H1 (cell line): ENCODE measurements at regions not wholly inside any gene's neighbourhood (a gene's known extent, or its start where the extent isn't known, plus 50 kb on each side); places are given as distances from the start of the nearest gene placed in this dataset.

Experiments
- CTCF ChIA-PET: fragments of 300-600 bp; sonication (Branson Sonifier 250); formaldehyde crosslinking; loops from one replicate; lab custom pipeline; 2021; ENCODE audit not compliant: partially characterized antibody; lab: Charles Lee
- POLR2A ChIA-PET: fragments of 300-600 bp; sonication (Branson Sonifier 250); formaldehyde crosslinking; loops from one replicate; lab custom pipeline; 2021; ENCODE audit warnings: inconsistent platforms; ENCODE audit not compliant: partially characterized antibody; lab: Charles Lee
- DNase-seq, 2 experiments: peaks; one replicate each; pipeline versions ENCODE4 v3.0.0 to v3.0.0-alpha.2; 2010 to 2022; ENCODE audit warnings: low spot score in 2 of 2, low read depth in 1 of 2, mixed read lengths in 1 of 2
- FAIRE-seq: peaks from 2 replicates; lab custom pipeline; 2011; peaks lifted over from hg19 to GRCh38; lab: Jason Lieb, UNC
- H2AFZ ChIP-seq: 2 replicates; pipeline ENCODE4 v1.8.1; 2012; ENCODE audit warnings: low read length, inconsistent platforms
- H2AK5ac ChIP-seq: 2 replicates; pipeline ENCODE4 v1.6.1; 2013; ENCODE audit warnings: low read depth, low read length
- H2BK120ac ChIP-seq: replicated peaks from 2 replicates; pipeline ENCODE3; 2013; ENCODE audit warnings: low read depth, low read length, inconsistent platforms
- H2BK12ac ChIP-seq: 2 replicates; pipeline ENCODE4 v1.6.1; 2013; ENCODE audit warnings: low read depth, low read length
- H2BK15ac ChIP-seq: 2 replicates; pipeline ENCODE4 v1.6.1; 2013; ENCODE audit warnings: low read length
- H2BK20ac ChIP-seq: 2 replicates; pipeline ENCODE4 v1.6.1; 2013; ENCODE audit warnings: low read length
- H2BK5ac ChIP-seq: 2 replicates; pipeline ENCODE4 v1.6.1; 2013; ENCODE audit warnings: low read depth, low read length
- H3K14ac ChIP-seq: 2 replicates; pipeline ENCODE4 v1.6.1; 2013; ENCODE audit warnings: inconsistent platforms; ENCODE audit not compliant: insufficient read length
- H3K18ac ChIP-seq: 2 replicates; pipeline ENCODE4 v1.6.1; 2013; ENCODE audit warnings: low read length; ENCODE audit errors: extremely low read depth
- H3K23ac ChIP-seq: 2 replicates; pipeline ENCODE4 v1.6.1; 2013; ENCODE audit warnings: inconsistent platforms; ENCODE audit not compliant: insufficient read length
- H3K23me2 ChIP-seq: 2 replicates; pipeline ENCODE4 v1.6.1; 2013; ENCODE audit warnings: low read depth, low read length
- H3K27ac ChIP-seq: 2 replicates; pipeline ENCODE4 v1.6.1; 2011; ENCODE audit warnings: low read depth, low read length, inconsistent platforms
- H3K27me3 ChIP-seq, 4 experiments: replicated peaks in 1 of 4; 1 replicate in 1 of 4; 2 replicates in 3 of 4; pipeline versions ENCODE4 v1.6.1 to v1.8.1; 2011 to 2013; ENCODE audit warnings: low read length in 3 of 4, mild to moderate bottlenecking in 3 of 4, inconsistent platforms in 2 of 4, mixed read lengths in 2 of 4, moderate library complexity in 1 of 4; ENCODE audit not compliant: control insufficient read depth in 3 of 4, insufficient read depth in 3 of 4; ENCODE audit errors: extremely low read depth in 1 of 4
- H3K36me3 ChIP-seq, 4 experiments: 2 replicates each; pipeline versions ENCODE4 v1.6.1 to v1.8.1; 2011 to 2013; ENCODE audit warnings: mild to moderate bottlenecking in 4 of 4, low read length in 3 of 4, moderate library complexity in 2 of 4, control low read depth in 1 of 4, inconsistent platforms in 1 of 4; ENCODE audit not compliant: insufficient read depth in 4 of 4, control insufficient read depth in 2 of 4
- H3K4ac ChIP-seq: replicated peaks from 2 replicates; pipeline ENCODE3; 2013; ENCODE audit warnings: low read length, low read depth, mixed read lengths, inconsistent platforms; ENCODE audit not compliant: insufficient read length
- H3K4me1 ChIP-seq, 4 experiments: replicated peaks in 1 of 4; 1 replicate in 1 of 4; 2 replicates in 3 of 4; pipeline versions ENCODE4 v1.6.1 to v1.8.1; 2011 to 2013; ENCODE audit warnings: low read length in 3 of 4, inconsistent platforms in 2 of 4, mixed read lengths in 1 of 4; ENCODE audit not compliant: insufficient read depth in 4 of 4, control insufficient read depth in 3 of 4
- H3K4me2 ChIP-seq, 2 experiments: 2 replicates each; pipeline versions ENCODE4 v1.6.1 to v1.8.1; 2011 to 2013; ENCODE audit warnings: low read depth in 2 of 2, low read length in 2 of 2, control low read depth in 1 of 2, inconsistent platforms in 1 of 2, mild to moderate bottlenecking in 1 of 2; ENCODE audit not compliant: insufficient read depth in 1 of 2
- H3K4me3 ChIP-seq, 4 experiments: fragments of 200-600, 300-600 bp in 1 of 4; sonication (generic), shearing (Covaris generic), sonication (Bioruptor Twin) in 1 of 4; 2 replicates each; pipeline versions ENCODE4 v1.5.1 to v1.8.1; 2011 to 2016; ENCODE audit warnings: low read length in 4 of 4, low read depth in 3 of 4, control low read depth in 2 of 4, inconsistent platforms in 2 of 4, mild to moderate bottlenecking in 2 of 4, mixed read lengths in 1 of 4, moderate library complexity in 1 of 4; ENCODE audit not compliant: insufficient read depth in 2 of 4; ENCODE audit errors: extremely low read depth in 1 of 4
- H3K56ac ChIP-seq: replicated peaks from 2 replicates; pipeline ENCODE3; 2013; ENCODE audit warnings: low read depth, mild to moderate bottlenecking, mixed read lengths, low read length, inconsistent platforms; ENCODE audit not compliant: insufficient read length
- H3K79me1 ChIP-seq: 2 replicates; pipeline ENCODE4 v1.6.1; 2013; ENCODE audit warnings: low read depth, low read length, control low read depth
- H3K79me2 ChIP-seq, 2 experiments: 2 replicates each; pipeline versions ENCODE4 v1.6.1 to v1.8.1; 2012 to 2013; ENCODE audit warnings: low read length in 2 of 2, mild to moderate bottlenecking in 2 of 2, inconsistent platforms in 1 of 2; ENCODE audit not compliant: insufficient read depth in 2 of 2, control insufficient read depth in 1 of 2
- H3K9ac ChIP-seq, 4 experiments: replicated peaks in 1 of 4; 1 replicate in 1 of 4; 2 replicates in 3 of 4; pipeline versions ENCODE4 v1.6.1 to v1.8.1; 2011 to 2013; ENCODE audit warnings: low read depth in 3 of 4, low read length in 3 of 4, control low read depth in 2 of 4, mild to moderate bottlenecking in 2 of 4, moderate library complexity in 2 of 4, inconsistent platforms in 1 of 4; ENCODE audit errors: extremely low read depth in 1 of 4
- H3K9me3 ChIP-seq, 2 experiments: 2 replicates each; pipeline versions ENCODE4 v1.6.1 to v1.8.1; 2012 to 2013; ENCODE audit warnings: mild to moderate bottlenecking in 2 of 2, moderate library complexity in 2 of 2, control low read depth in 1 of 2, inconsistent platforms in 1 of 2, low read depth in 1 of 2, low read length in 1 of 2, mixed read lengths in 1 of 2; ENCODE audit not compliant: insufficient read depth in 2 of 2
- H4K20me1 ChIP-seq, 2 experiments: replicated peaks in 1 of 2; 2 replicates each; pipeline versions ENCODE3 to v1.8.1; 2011 to 2013; ENCODE audit warnings: inconsistent platforms in 2 of 2, low read length in 2 of 2, mild to moderate bottlenecking in 1 of 2; ENCODE audit not compliant: insufficient read depth in 2 of 2, control insufficient read depth in 1 of 2
- H4K5ac ChIP-seq: 2 replicates; pipeline ENCODE4 v1.6.1; 2013; ENCODE audit warnings: low read length, low read depth, mixed read lengths, inconsistent platforms; ENCODE audit not compliant: insufficient read length
- H4K8ac ChIP-seq: 2 replicates; pipeline ENCODE4 v1.8.0; 2013; ENCODE audit warnings: mild to moderate bottlenecking, moderate library complexity, low read length, inconsistent platforms; ENCODE audit not compliant: insufficient read depth; ENCODE audit errors: extremely low read depth
- H4K91ac ChIP-seq: replicated peaks from 2 replicates; pipeline ENCODE3; 2013; ENCODE audit warnings: low read length, mixed read lengths, inconsistent platforms; ENCODE audit not compliant: insufficient read length
- ASH2L ChIP-seq: fragments of 200-600, 300-600 bp; sonication (generic); IDR thresholded peaks from one replicate; pipeline ENCODE4 v1.7.1; 2017; ENCODE audit warnings: low read length
- CTBP2 ChIP-seq: IDR thresholded peaks from 2 replicates; pipeline ENCODE4 v1.7.0; 2011; ENCODE audit warnings: borderline replicate concordance, mild to moderate bottlenecking, moderate library complexity, mixed read lengths, low read length; ENCODE audit not compliant: insufficient read depth, insufficient read length
- HDAC6 ChIP-seq: IDR thresholded peaks from one replicate; pipeline ENCODE4 v1.7.1; 2012; ENCODE audit warnings: low read depth, mild to moderate bottlenecking, inconsistent platforms, low read length, moderate library complexity
- SP4 ChIP-seq: IDR thresholded peaks from 2 replicates; pipeline ENCODE4 v1.6.1; 2012; ENCODE audit warnings: low read length, inconsistent platforms
- SRF ChIP-seq: IDR thresholded peaks from 2 replicates; pipeline ENCODE4 v1.6.1; 2011; ENCODE audit warnings: mild to moderate bottlenecking, low read depth, low read length, moderate library complexity
- TEAD4 ChIP-seq: IDR thresholded peaks from 2 replicates; pipeline ENCODE4 v1.6.1; 2012; ENCODE audit warnings: low read depth, low read length, inconsistent platforms, mixed read lengths
- WGBS, 2 experiments: shearing (Covaris generic) in 1 of 2; methylation state at CpG; one replicate each; pipeline versions ENCODE4 v1.1.6 to v1.1.7; 2013 to 2015; ENCODE audit warnings: low lambda C conversion rate in 2 of 2, mixed read lengths in 2 of 2, inconsistent platforms in 1 of 2, low coverage in 1 of 2, missing lambda C conversion rate in 1 of 2; ENCODE audit not compliant: insufficient replicate concordance in 2 of 2, insufficient coverage in 1 of 2, insufficient read length in 1 of 2; ENCODE audit errors: extremely low coverage in 1 of 2, missing lambda C conversion rate in 1 of 2; 5-methylcytosine and 5-hydroxymethylcytosine counted together
- TF ChIP-seq, protein P1 (sequence below): IDR thresholded peaks from 2 replicates; pipeline ENCODE4 v1.6.1; 2011; ENCODE audit warnings: low read length, improper control_type of control experiment

DNA sequence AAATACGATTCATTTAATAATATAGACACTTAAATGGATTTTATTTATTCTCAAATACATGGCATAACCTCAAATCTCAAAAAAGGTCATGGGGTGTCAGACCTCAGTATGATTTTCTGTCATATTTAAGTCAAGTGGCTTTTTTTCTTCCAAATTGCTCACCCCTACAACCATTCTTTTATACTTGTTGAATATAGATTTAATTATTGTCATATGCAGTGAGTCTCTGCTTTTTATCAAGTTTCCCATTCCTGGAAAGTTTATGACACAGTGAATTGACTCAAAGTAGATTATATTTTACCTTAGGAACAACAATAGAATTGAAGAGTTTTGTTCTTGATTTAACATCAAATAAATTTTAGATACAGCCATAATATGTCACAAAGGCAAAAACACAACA is 59.5 kb upstream of the IRF2BP2 start:
- H3K18ac ChIP-seq, result no peak overlapping the region
- FAIRE-seq, result no peak
- no peak overlapping the region for H3K9ac ChIP-seq
- DNase-seq, result no peak
- no peak overlapping the region for H4K91ac ChIP-seq
- H2BK5ac ChIP-seq, result no peak overlapping the region
- H2BK120ac ChIP-seq, result no peak overlapping the region
- H3K9me3 ChIP-seq, result peaks cover 3% of the 10 kb centered on the region in 2 experiments; a peak in 2 of 4 replicates
- no peaks in the 10 kb centered on the region; a peak in 1 of 7 replicates for H3K27me3 ChIP-seq
- H3K4me2 ChIP-seq, result no peak overlapping the region
- ChIA-PET POLR2A (no interaction called here), CTCF (interaction anchor here (1.1 to 1.7 kb wide), 2 partner anchors 46 to 48 kb away, joined by 4 read pairs; no protein-coding TSS in a partner anchor)
- H3K27ac ChIP-seq, result no peak overlapping the region
- H3K14ac ChIP-seq, result no peak overlapping the region
- no peaks in the 10 kb centered on the region for H3K79me2 ChIP-seq
- H3K4me1 ChIP-seq, result no peaks in the 10 kb centered on the region; a peak in 1 of 7 replicates
- no peak overlapping the region for H3K56ac ChIP-seq
- H3K4ac ChIP-seq, result no peak overlapping the region
- no peak overlapping the region for H2BK12ac ChIP-seq
- no peak overlapping the region for H2AK5ac ChIP-seq
- 94% methylated on average over 1 of the region's 1 CpG; no CpG with 5 or more reads in 1 of the 2 experiments for WGBS, 2 experiments
- no peaks in the 10 kb centered on the region for H3K36me3 ChIP-seq
- no peaks in the 10 kb centered on the region for H4K20me1 ChIP-seq
- H2BK20ac ChIP-seq, result no peak overlapping the region
- H2AFZ ChIP-seq, result no peak overlapping the region
- H3K79me1 ChIP-seq, result no peaks in the 10 kb centered on the region
- no peak overlapping the region for H3K23ac ChIP-seq
- H2BK15ac ChIP-seq, result no peak overlapping the region
- no peak overlapping the region for H3K4me3 ChIP-seq
- no peaks in the 10 kb centered on the region for H3K23me2 ChIP-seq
- H4K5ac ChIP-seq, result no peak overlapping the region
- no peak overlapping the region for H4K8ac ChIP-seq
- TF ChIP-seq TEAD4 (no peak), SRF (no peak), ASH2L (no peak), CTBP2 (no peak), HDAC6 (no peak), SP4 (no peak)
- TF ChIP-seq, protein P1, sequence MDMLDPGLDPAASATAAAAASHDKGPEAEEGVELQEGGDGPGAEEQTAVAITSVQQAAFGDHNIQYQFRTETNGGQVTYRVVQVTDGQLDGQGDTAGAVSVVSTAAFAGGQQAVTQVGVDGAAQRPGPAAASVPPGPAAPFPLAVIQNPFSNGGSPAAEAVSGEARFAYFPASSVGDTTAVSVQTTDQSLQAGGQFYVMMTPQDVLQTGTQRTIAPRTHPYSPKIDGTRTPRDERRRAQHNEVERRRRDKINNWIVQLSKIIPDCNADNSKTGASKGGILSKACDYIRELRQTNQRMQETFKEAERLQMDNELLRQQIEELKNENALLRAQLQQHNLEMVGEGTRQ, result no peak
